COLO829 (cell line): ENCODE measurements at regions not wholly inside any gene's neighbourhood (a gene's known extent, or its start where the extent isn't known, plus 50 kb on each side); places are given as distances from the start of the nearest gene placed in this dataset.

Experiments used
- DNase-seq: peaks from one replicate; pipeline ENCODE4 v3.0.0; 2012; ENCODE audit warnings: low spot score

DNA sequence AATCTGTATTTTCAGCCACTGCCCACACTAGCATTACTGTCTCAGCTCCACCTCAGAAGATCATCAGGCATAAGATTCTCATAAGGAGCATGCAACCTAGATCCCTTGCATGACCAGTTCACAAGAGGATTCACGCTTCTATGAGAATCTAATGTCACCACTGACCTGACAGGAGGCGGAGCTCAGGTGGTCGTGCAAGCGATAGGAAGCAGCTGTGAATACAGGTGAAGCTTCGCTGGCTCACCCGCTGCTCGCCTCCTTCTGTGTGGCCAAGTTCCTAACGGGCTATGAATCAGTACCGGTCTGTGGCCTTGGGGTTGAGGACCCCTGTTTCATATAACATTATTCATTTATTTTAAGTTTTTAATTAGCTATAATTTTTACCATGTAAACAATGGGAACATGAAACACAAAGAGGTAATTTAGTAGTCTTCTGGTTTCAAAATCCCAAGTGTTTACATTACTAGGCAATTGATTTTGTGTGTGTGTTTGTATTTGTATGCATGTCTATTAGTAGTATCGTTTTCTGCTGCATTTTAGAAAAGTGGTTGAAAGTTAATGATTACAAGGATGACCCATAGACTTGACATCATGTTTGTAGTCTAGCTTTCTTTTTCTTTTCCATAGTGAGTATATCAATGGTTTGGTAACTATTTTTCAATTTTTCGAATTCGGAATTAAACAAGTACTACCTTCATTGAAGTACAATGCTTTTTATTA, 159.4 kb downstream of the TENT4A start:
- DNase-seq, result no peak

DNA sequence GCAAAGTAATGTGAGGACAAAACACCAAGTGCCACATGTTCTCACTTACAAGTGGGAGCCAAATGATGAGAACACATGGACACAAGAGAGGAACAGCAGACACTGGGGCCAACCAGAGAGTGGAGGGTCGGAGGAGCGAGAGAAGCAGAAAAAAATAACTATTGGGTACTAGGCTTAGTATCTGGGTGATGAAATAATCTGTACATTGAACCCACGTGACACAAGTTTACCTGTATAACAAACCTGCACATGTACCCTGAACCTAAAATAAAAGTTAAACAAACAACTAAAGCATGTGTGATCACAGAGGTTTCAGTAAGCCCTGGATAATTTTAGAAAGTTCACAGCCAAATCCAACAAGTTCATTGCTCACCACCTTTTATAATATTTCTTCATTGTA, 160.1 kb downstream of the TENT4A start:
- DNase-seq, result no peak

DNA sequence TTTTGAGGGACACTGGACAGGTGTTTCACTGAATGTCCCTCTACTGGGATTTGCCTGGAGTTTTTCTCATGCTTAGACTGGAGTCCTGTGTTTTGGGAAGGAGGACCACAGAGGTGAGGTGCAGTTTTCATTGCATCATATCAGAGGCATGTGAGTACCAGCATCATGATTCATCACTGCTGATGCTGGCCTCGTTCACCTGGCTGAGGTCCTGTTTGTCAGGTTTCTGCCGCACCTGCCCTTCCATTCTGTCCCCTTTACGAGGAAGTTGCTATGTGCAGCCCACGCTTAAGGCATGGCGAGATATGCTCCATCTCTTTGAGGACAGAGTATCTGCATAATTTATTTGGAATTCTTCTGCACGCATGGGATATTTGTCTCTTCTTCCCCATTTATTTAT, 162.1 kb downstream of the TENT4A start:
- DNase-seq, result no peak

DNA sequence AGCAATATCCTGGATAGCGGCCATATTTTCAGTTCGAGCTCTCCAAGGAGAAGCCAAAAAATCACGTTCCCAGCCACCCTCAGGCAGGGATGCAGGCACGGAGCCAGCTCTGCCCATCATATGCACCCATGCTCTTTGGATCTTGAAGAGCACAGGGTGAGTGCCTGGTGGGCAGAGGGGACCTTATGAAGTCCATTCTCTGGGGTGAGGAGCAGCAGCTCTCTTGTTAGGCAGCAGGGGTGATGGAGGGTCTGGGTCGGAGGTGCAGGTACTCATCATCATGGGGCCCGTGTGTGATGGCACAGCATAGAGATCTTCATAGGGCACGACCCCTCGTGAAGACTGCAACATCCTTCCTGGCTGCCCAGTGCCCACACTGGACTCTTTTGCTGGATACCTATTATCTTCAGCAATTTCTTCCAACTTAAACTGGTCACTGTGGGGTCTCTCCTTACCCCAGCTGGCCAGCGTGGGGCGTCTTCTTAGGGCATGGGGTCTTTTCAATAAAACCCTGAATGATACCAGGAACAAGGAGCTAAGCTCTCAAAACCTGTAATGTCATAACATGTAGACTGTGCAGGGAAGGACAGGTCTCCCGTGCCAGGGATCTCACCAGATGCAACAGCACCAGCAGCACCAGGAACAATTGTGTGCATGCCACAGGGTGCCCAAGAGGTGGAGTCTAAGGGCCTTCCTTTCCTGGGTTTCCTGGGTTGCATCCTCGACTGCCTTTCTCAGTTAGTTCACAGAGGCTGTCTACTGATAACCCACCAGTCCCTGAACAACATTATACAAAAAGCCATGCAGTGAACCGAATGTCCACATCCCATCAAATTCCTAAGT, 165.0 kb downstream of the TENT4A start:
- DNase-seq, result no peak

DNA sequence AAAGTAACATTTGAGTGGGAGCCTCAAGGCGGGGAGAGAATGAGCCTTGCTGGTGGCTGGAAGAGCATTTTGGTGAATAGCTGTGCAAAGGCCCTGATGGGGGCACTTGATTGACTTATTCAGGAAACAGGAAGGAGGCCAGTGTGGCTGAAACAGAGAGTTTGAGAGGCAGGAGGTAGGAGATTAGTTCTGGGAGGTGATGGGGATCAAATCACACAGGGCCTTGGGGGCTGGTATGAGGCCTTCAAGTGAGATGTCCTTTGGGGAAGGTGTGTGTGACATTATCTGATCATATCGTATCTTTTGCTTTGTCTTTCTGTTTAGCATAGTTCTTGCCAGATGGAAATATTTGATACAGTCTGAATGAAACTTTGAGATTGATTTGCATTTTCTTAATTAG, 172.3 kb downstream of the TENT4A start:
- no peak for DNase-seq

DNA sequence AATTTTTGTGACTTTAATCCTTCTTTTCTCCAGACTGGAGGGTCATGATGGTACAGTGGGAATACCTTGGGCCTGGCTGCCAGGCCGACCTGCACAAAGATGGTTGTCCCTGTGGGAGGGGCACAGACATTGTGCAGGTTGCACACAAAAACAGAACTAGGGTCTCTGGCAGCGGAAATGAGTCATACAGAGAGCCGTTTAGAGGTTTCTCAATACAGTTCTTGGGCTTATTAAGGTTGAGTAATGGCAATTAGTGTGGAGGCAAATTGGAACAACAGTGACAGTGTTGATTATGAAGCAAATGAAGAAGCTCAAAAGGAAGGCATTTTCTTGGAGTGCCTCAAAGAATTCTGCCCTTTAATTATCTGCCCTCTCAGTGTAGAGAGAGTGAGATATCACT, 173.6 kb downstream of the TENT4A start:
- DNase-seq, result no peak

DNA sequence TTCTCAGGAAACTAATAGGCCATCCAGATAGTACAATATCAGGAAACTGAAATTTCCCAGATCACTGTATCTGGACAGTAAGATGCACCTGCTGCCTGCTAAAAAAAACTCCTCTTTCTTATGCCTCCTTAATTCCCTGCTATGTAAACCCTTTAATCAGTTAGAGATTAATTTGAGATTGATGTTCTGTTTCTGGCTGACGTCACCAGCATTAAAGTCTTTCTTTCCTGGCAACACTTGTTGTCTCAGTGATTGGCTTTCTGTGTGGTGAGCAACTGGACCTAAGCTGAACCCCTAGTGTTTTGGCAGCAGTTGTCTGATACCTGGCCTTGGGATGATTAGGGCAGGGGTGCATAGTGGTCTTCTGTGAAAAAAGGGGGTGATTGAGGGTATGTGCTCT, 175.8 kb downstream of the TENT4A start:
- no peak for DNase-seq

DNA sequence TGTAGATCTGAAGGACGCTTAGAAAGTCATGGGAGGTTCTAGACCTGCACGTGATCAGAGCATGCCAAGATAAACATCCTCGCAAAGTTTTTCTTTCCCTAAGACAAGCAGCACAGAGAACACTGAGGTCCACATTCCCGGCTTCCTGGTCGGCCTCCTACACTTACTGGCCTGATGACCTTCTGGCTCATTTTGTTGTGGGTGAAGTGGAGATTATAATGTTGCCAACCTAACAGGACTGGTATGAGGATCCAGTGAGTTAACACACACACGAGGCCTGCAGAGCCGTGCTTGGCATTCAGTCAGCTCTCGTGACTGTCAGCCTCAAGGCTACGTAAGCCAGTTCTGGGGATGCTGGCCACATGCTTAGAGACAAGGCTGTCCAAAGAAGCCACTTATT, 186.0 kb downstream of the TENT4A start:
- DNase-seq, result peak; percentile 3

DNA sequence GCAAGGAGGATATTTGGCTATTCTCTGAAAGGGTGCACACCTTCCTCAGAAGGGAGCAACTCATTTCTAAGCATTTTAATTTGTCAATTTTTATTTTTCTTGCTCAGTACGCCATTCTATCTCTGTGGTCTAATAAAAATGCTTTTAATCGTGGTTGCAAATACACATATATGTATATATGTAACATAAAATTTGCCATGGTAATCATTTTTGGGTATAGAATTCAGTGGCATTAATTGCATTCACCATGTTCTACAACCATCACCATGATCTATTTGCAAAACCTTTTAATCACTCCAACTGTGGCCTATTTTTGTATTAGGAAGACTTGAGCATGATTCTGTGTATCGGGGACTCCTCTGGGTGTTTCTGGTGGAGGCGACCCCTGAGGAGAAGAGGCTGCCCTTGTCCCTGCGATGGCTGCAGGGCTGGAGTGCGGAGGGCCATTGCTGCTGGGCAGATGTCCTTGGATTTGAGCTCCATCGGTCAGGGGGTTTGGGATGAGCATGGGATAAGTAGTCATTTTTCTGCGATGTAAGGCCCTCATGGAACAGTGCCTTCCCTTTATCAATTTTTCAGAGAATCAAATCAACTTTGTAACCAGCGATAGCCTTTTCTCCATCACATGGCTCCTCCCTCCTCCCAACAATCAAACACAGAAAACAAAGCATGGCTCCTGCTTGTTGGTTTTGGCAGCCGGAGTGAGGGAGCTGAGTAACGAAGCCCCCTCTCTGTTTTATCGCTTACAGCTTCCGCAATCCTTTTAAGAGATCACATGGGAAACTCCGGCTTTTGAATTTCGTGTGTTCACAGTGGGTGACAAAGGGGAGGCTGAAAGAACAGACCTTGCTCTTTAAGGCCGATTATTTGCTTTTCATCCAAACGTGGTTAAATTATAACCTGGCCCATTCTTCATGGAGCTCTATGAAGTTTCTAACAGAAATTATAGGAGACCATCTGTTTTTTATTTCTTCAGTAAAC, 187.3 kb downstream of the TENT4A start:
- no peak for DNase-seq

DNA sequence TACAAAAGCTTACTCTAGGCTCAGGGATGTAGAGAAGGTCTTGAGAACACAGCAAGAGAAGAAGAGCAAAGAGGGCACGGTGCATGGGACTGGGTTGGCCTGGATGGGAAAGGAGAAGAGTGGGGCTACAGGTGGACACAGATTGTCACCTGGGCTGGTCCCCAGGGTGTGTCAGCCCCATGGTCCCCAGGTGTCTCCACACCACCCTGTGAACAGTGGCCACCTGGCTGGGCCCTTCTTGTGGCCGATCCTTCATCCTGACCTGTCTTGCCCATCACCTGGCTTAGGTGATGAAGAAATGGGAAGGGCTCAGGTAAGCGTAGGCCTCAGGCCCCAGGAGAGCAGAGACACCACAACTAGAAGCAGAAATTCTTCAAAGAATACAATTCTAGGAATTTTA, 188.9 kb downstream of the TENT4A start:
- DNase-seq, result no peak

DNA sequence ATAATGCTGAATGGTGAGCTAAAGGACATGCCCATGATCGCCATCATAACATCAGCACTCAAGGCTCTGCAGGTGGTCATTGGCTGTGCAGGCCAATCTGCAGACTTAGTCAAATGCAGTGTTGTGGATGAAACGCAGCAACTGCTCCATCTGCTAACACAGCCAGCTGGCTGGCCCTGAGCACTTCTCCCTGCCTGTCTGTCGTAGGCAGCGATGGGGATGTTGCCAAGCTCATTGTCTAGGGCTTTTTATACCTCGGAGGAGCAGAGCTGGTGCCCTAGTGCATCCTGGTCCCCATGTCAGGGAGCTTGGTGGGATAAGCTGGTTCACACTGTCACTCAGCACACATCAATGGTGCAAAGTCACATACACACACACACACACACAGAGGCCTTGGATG, 189.4 kb downstream of the TENT4A start:
- DNase-seq, result no peak

DNA sequence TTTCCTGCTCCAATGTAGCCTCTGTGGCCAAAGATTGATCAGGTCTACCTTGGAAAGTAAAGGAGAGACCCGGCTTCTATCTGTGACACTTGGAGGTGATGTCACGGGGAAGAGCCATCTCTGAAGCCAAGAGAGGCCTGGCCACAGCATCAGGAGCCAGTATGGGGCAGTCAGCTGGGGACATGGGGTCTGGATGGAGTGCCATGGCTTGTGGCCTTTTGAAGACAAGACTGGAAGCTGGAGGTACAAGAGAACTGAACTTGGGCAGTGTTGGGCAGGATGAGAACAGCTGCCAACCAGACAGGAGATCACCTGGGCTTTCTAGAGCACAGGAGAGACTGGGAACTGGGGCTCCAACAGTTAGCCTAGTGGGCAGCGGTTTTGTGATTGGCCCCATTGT, 190.7 kb downstream of the TENT4A start:
- no peak for DNase-seq

DNA sequence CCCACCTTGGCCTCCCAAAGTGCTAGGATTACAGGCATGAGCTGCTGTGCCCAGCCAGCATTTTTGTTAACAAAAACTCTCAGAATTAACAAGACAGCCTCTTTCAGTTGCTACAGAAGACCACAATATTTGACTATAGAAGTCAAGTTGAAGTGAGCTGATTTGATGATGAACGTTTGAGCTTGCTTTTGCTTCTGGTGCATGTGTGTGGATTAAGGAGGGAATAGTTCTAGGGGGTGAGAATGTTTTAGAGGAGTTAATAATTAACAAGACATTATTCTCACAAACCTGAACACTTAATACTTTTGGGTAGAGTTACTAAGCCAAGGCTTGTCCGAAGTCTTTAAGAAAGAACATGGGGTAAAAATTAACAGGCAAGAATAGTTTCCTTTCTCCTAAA, 191.6 kb downstream of the TENT4A start:
- DNase-seq, result no peak

DNA sequence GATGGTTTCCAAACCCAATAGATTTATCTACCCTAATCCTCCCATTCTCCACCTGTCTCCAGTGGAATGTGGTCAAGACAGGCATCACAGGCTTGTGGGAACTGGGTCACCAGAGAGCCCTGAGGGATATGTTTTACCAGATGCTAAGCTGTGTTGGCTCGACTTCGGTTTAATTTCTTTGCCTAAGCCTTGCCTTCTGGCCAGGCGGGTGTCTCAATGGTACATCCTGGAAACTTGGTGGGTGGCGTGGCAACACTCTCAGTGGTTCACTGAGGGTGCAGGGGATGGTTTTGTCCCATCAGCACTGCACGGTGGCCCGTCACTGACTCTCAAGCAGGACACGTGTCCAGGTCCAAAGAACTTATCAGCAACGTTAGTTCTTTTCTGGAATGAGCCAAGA, 192.2 kb downstream of the TENT4A start:
- DNase-seq, result no peak

DNA sequence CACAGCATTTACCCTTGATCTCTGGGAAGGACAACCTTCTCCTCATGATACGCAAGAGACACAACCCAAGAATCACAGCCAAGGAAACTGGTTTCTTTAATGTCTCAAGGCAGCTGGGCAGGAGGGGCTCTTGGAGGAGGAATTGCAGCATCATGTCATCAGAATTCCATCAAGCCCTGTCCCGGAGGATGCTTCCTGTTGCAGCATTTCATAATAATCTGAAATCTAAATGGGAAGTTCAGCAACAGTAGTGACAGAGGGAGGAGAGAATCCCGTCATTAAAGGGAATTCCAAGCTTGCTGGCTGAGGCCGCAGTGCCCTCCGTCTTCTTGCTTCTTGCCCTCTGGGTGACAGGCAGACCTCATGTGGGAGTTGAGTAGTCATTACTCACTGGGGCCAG, 192.7 kb downstream of the TENT4A start:
- DNase-seq, result no peak

DNA sequence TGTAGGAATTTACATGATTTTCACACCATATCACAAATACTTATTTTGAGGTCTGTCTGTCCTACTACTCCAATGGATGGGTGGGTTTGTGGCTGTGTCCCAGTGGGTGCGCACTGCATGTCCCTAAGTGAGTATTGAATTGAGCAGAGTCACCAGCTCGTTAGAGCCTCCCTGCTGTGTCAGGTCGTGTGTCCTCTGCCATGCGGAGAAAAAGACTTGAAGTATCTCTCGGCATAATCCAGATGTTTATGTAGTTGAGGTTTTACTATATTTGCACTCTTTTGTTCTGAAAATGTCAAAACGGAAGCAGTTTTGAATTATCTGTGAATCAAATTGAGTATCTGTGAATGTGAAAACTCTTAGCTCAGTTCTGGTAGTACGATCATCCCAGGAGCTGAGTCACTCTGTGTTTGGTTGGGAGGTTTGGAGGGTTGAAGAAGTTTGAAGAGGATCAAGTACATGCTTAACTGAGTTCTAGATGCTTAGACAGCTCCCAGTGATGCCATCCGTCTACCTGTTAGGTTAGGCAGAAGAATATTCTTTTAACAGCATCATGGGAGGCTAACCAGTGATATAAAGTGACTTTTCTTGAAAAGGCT, 194.2 kb downstream of the TENT4A start:
- no peak for DNase-seq

DNA sequence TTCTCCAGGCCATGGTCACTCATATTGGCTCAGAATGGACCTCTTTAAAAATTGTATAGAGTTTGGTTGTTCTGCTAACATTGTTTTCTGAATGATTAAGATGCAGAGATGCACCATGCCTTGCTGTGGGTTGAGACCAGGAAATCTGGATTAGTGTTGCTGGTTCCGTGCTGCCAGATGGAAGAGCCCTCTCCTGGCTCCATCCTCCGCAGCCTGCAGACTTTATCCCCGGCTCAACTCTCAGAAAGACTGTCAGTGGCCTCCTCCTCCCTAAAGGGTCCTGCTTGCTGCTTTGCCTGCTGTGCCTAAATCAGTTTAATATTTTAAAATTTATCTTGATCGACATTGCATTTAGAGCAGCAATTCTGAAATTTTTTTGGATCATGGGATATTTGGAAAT, 196.7 kb downstream of the TENT4A start:
- DNase-seq, result no peak

DNA sequence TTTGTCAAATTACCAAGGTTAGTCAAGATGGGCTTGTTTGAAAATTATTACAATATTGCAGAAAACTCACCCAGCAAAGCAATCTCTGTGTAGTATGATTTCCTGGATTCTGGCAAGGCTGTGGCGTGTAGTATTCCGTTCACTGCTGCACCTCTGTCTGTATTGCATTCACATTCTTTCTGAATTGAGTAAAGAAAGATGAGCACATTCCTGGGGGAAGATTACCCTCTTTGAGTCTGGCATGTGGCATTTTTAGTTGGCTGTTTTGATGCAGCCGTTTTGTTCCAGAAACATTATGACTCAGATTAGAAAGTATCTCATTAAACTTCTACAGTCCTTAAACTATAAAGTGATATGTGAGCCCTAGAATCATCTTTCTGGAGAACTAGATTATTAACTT, 197.7 kb downstream of the TENT4A start:
- DNase-seq, result no peak

DNA sequence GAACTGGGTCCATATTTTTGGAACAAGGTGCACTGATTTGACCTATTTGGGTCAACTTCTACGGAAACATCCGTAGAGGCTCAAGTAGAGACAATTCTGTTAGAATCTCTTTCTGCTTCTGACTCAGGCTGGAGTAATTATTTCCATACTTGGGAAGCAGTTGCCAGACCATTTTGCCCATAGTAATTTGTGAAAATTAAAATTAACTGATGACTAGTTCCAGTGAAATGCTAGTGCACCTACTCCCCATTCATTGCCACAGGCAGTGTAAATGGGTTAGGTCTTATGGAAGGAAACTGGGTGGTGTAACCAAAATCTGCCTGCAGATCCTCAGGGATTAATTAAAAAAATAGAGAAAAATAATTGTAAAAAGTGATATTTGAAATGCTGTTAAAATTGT, 201.1 kb downstream of the TENT4A start:
- DNase-seq, result no peak

DNA sequence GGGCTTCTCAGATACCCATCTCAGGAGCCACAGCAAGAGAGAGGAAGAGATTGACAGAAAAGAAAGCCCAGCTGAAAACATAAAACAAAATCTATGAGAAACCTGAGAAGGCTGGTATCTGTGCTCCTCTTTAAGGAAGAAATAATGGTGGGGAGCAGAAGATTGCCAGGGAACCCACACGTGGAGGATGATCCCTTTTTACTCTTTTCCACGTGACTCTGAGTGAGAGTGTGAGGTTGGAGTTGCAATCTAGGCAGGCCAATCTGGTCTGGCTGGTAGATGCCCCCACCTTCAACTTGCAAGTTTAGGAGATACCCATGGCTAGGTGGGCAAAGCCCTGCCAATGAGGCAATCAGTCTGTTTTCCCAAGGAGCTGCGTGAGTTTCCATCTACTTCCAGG, 202.3 kb downstream of the TENT4A start:
- no peak for DNase-seq

DNA sequence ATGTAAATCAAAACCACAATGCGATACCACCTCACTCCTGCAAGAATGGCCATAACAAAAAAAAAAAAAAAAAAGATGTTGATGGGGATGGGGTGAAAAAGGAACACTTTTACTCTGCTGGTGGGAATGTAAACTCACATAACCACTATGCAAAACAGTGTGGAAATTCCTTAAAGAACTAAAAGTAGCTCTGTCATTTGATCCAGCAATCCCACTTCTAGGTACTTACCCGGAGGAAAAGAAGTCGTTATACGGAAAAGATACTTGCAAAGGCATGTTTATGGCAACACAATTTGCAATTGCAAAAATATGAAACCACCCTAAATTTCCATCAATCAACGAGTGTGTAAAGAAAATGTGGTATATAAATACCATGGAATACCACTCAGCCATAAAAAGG, 205.0 kb downstream of the TENT4A start:
- DNase-seq, result no peak

DNA sequence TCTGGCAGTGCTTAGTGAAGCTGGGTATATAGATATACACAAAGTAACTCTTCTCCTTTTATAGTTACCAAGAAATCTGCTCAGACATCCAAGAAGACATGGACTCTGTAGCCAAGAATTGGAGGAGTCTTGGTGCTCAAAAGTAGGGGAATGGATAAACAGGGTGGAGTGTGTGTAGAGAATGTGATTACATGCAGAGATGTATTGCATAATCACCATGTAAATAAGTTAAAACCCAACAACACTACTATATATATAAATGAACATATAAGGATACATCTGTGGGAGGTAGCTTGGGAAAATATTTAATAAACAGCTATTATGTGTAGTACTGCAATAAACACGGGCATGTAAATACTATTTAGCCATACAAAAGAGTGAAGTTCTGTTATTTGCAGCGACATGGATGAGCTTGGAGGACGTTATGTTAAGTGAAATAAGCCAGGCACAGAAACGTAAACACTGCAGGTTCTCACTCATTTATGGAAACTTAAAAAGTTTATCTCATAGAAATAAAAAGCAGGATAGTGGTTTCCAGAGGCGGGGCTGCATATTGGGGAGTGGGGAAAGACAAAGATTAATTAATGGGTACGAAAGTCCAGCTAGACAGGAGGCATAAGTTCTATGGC, 207.5 kb downstream of the TENT4A start:
- DNase-seq, result no peak
